HG02840 (cell line): ENCODE measurements at regions not wholly inside any gene's neighbourhood (a gene's known extent, or its start where the extent isn't known, plus 50 kb on each side); places are given as distances from the start of the nearest gene placed in this dataset.
"Not testable (repeated sequence)": the region's sequence is repeated elsewhere in the genome, so short reads cannot be mapped to it uniquely, and the experiment has no call there.

ENCODE experiments used
- ATAC-seq: cut with Tn5 transposase; IDR thresholded peaks from one replicate; pipeline ENCODE4 v1.9.1; 2021; ENCODE audit warnings: mild to moderate bottlenecking, moderate library complexity, moderate number of reproducible peaks; ENCODE audit not compliant: unreplicated experiment, low FRiP score

DNA sequence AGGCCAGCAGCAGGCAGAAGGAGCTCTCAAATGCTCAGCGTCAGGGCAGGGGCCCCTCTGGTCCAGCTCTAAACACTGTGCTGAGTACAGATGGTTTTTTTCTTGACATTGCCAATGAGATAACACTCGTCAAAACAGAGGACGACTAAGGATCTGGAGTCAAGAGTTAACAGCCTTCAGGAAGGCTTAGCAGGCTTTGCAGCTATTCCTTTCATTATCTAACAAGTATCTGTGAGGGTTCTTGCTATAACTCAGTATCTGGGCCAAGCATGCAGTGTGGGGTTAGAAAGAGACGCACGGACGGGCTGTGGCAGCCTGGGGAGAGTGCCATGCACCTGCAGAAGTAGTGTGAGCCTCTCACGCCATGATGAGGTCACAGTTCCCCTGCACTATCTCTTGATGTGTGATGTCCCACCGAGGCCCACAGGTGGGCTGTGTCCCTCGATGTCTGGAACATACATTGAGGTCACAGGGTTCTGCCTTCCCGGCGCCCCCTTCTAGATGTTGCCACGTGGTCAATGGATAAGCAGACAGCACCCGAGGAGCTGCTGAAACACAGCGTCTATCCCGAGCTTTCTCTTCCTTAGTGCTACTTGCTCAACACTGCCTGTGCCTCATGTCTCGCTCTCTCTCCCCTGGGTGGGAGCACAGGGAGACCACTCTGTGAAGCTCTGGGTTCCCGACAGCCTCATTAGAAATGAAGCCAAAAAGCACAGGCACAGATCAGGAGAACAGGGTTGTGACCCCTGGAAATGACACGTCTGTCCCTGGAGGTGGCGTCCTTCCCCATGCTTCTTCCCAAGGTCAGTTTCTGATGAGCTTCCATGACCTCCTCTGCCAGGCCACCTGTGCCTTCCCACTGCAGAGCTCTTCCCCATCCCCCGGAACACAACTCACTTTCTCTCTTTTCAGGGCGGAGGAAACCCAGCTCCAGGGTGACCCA lies 85.5 kb upstream of the RPS6KA2 start:
- no peak for ATAC-seq

DNA sequence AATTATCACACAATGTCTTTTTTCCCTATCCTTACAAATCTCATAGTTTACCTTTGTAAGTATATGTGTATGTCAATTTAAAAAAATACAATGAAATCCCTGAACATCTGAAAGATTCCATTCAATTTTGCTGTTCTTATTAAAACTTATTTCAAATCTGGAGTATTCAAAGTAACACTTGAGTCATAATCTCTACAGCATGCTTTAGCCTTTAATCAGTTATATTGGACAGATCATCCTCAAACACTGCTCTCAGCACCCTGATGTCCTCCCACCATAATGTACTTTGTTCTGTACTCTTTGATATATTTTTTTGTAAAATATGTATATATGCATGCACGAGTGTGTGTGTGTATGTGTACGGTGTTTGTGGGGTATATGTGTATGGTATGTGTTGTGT lies 83.0 kb upstream of the RPS6KA2 start:
- ATAC-seq: no peak

DNA sequence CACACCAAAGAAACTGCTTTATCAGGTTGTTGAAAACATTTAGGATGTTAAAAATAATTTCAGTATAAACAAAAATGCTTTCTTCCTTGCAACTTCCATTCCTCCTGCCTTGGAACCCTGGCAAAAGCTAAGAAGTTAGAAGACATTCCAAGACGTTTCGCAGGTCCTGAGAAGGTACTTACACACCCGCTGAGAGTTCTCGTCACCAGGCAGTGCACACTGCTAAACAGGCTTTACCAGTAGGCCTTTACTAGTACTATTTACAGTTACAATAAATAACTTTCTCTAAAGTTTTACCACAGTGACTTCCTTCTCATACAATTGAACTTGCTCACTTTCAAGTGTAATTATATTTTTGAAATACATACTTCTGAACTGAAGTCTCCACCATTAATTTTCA lies 81.4 kb upstream of the RPS6KA2 start:
- no peak for ATAC-seq

- no peak for ATAC-seq
Measured at GRCh38 chr6:166707045-166707444, 80.0 kb upstream of the RPS6KA2 start.

DNA sequence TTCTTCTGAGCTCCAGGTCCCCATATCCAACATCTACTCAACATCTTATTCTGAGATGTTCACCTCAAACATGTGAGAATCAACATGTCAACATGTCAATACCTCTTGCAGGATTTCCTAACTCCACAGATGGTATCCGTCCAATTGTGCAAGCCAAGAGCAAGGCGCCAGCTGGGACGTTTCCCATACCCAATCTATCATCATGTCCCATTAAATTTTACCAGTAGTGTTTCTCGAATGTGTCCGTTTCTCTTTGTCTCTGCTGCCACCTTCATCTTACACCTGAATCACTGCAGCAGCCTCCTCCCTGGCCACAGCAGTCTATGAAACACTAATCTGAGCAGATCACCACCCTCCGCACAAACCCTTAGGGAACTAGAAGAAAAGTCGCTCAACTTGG lies 78.0 kb upstream of the RPS6KA2 start:
- ATAC-seq: no peak

- no peak for ATAC-seq
Measured at GRCh38 chr6:166704171-166704570, 77.1 kb upstream of the RPS6KA2 start.

- ATAC-seq: no peak
Measured at GRCh38 chr6:166703149-166703710, 76.2 kb upstream of the RPS6KA2 start.

GRCh38 chr6:166701424-166701823 lies 74.4 kb upstream of the RPS6KA2 start:
- ATAC-seq: not testable (repeated sequence)

GRCh38 chr6:166700871-166701270 lies 73.8 kb upstream of the RPS6KA2 start:
- not testable (repeated sequence) for ATAC-seq

DNA sequence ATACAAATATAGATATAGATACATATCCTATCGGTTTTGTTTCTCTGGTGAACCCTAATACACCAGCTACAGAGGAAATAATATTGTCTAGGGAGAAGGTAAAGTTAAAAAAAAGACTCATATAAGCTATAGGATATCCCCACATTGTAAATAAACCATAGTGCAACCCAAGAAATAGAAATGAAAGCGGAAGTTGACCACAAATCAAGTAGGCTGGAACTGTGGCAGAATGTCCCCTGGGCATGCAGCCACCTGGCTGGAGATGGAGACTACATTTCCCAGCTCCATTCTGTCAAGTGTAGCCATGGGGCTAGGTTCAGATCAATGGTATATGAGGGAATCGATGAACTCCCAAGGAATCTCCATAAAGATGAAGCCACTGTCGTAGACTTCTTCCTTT lies 70.1 kb upstream of the RPS6KA2 start:
- no peak for ATAC-seq

DNA sequence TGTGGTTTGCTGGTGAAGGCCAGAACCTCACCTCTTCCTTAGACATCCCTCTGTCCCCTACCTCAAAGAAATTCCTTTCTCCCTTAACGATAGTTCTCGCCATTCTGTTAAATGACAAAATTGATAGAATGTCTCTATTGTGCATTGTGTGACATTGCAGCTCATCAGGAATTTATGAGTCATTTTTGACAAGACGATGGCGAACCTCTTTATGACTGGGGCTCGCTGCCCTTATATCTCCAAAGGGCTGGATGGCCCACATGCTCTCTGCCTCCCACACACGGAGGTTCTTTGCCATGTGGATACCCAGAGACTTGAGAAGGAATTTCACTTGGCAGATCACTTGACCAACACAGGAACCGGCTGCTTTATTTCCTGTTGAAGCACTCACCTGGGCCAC lies 66.8 kb upstream of the RPS6KA2 start:
- no peak for ATAC-seq

- no peak for ATAC-seq
Measured at GRCh38 chr6:166692723-166693302, 65.8 kb upstream of the RPS6KA2 start.

GRCh38 chr6:166691746-166692145 lies 64.7 kb upstream of the RPS6KA2 start:
- ATAC-seq: no peak

DNA sequence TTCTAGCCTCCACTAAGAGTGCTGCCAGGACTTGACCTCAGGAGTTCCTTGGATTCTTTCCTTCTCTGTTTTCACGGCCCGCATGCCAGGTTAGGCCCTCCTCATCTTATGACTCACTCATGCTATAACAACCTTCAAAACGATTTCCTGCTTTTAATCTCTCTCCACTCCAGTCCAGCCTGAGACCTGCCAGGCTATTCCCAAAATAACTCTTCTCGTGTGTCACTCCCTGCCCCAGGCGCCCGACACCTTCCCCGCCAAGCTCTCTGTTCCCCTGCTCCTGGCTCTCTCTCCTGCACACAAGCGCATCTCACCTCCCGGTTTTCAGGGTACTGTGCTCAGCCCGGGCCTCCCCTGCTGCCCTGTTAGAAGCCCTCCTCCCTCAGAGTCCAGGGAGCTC lies 64.1 kb upstream of the RPS6KA2 start:
- no peak for ATAC-seq

DNA sequence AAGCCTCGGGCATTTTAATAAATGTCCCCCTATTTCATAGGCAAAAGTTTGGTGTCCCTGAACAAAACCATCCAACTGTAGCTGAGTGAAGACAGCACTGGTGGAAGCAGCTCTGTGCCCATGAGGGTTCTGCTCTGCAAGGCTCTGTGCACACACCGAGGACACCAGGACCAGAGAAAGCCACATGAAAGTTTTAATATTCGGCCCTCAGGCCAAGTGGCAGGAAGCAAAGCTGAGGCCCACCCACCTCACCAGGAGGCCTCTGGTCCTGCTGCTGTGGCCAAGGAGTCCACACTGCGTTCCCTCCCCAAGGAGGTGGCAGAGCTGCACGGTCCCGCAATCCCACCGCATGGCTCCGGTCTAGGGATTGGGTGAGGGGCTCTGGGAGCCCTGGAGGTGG lies 62.6 kb upstream of the RPS6KA2 start:
- ATAC-seq: no peak

- ATAC-seq: no peak
Measured at GRCh38 chr6:166688901-166689300, 61.9 kb upstream of the RPS6KA2 start.

GRCh38 chr6:166687879-166688205 lies 60.8 kb upstream of the RPS6KA2 start:
- no peak for ATAC-seq

GRCh38 chr6:166687070-166687878 lies 60.2 kb upstream of the RPS6KA2 start:
- no peak for ATAC-seq

DNA sequence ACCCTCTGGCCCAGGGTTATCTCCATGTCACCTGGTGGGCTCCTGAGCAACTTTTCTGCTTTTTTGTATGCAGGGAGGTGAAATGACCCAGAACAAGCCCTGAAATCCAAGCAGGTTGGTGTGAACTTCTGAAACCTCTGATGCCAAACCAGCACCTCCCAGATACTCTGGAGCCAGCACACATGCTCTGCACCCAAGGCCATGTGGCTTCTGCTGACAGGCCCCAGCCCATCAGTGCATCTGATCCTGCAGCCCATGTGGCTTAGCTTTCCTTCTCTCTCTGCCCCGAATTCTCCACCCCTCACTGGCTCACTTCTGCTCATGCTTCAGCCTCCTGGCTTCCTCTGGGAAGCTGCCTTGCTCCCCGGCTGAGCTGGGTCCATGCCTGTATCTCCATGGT lies 59.3 kb upstream of the RPS6KA2 start:
- ATAC-seq: no peak

DNA sequence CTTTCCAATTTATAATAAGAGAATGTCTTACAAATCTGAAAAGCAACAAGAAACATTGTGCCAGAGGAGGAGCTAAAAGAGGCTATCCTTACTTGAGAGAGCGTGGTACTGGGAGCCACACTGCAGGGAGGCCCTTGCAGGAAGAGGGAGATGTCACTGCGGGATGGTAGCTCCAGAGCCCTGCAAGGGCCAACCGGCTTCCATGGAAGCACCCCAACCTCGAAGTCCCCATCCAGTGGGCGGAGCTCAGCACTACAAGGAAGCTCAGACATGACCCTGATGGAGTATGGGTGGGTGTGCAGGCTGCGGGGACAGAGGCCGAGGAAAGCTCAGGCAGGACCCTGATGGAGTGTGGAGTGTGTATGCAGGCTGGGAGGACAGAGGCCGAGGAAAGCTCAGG lies 57.8 kb upstream of the RPS6KA2 start:
- ATAC-seq: no peak

DNA sequence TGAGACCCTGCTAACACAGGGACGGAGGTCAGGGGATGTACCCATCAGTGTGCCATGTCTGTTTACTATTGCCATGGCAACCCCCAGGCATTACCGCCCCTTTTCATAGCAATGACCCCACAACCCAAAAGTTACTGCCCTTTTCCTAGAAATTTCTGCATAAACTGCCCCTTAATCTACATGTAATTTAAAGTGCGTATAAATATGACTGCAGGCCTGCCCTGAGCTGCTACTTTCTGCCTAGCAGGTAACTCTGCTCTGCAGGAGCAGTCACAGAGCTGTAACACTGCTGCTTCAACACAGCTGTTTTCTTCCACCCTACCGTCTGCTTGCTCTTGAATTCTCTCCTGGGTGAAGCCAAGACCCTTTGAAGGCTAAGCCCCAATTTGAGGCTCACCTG lies 57.1 kb upstream of the RPS6KA2 start:
- no peak for ATAC-seq
